ENCODE measurements at regions not wholly inside any gene's neighbourhood (a gene's known extent, or its start where the extent isn't known, plus 50 kb on each side); places are given as distances from the start of the nearest gene placed in this dataset.

DNA sequence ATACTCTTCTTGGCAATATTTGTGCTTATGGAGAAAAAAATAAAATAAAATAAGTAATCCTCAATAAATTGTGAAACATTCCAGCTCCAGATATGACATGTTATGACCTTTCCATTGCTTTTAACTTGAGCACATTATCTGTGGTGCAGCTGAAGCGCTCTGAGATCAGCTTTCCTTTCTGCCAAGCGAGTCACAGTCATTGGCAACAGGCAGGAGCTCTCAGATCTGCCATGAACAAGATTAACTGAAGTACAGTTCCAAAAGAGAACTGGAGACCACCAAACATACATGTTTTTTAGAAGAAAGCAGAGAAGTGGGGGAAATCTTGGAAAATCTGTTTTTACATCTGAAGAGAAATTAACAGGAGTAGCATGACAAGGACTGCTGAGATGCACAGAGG lies 89.2 kb upstream of the DSCAM start:
- TF ChIP-seq, protein P1, sequence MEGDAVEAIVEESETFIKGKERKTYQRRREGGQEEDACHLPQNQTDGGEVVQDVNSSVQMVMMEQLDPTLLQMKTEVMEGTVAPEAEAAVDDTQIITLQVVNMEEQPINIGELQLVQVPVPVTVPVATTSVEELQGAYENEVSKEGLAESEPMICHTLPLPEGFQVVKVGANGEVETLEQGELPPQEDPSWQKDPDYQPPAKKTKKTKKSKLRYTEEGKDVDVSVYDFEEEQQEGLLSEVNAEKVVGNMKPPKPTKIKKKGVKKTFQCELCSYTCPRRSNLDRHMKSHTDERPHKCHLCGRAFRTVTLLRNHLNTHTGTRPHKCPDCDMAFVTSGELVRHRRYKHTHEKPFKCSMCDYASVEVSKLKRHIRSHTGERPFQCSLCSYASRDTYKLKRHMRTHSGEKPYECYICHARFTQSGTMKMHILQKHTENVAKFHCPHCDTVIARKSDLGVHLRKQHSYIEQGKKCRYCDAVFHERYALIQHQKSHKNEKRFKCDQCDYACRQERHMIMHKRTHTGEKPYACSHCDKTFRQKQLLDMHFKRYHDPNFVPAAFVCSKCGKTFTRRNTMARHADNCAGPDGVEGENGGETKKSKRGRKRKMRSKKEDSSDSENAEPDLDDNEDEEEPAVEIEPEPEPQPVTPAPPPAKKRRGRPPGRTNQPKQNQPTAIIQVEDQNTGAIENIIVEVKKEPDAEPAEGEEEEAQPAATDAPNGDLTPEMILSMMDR (IDR thresholded peaks at IDR 0.05; ENCODE audit: low read depth, low read length, poor library complexity, severe bottlenecking), result no peak
- TF ChIP-seq EZH2phosphoT487 (IDR thresholded peaks at IDR 0.05; ENCODE audit: borderline replicate concordance, low read length), result no peak

All from DOHH2 (cell line).